GM21737 (cell line): ENCODE measurements at regions not wholly inside any gene's neighbourhood (a gene's known extent, or its start where the extent isn't known, plus 50 kb on each side); places are given as distances from the start of the nearest gene placed in this dataset.

Experiments used
- ATAC-seq: cut with Tn5 transposase; IDR thresholded peaks from one replicate; pipeline ENCODE4 v1.9.1; 2021; ENCODE audit warnings: mild to moderate bottlenecking, moderate library complexity; ENCODE audit not compliant: unreplicated experiment

- ATAC-seq, result no peak
Observed at GRCh38 chr16:82414476-82414875, 212.3 kb upstream of the CDH13 start.

- ATAC-seq, result no peak
Observed at GRCh38 chr16:82412770-82413169, 214.0 kb upstream of the CDH13 start.

GRCh38 chr16:82405736-82406135, 221.0 kb upstream of the CDH13 start:
- no peak for ATAC-seq

- no peak for ATAC-seq
Observed at GRCh38 chr16:82404586-82405315, 222.0 kb upstream of the CDH13 start.

GRCh38 chr16:82402665-82403218, 224.0 kb upstream of the CDH13 start:
- no peak for ATAC-seq

GRCh38 chr16:82400046-82400445, 226.7 kb upstream of the CDH13 start:
- no peak for ATAC-seq

GRCh38 chr16:82396509-82396908, 226.5 kb upstream of the MPHOSPH6 start:
- ATAC-seq, result no peak

GRCh38 chr16:82395212-82395611, 225.2 kb upstream of the MPHOSPH6 start:
- no peak for ATAC-seq

GRCh38 chr16:82391690-82392089, 221.7 kb upstream of the MPHOSPH6 start:
- ATAC-seq, result no peak

- ATAC-seq, result no peak
Observed at GRCh38 chr16:82389956-82390650, 220.1 kb upstream of the MPHOSPH6 start.

GRCh38 chr16:82386761-82387160, 216.7 kb upstream of the MPHOSPH6 start:
- no peak for ATAC-seq

- ATAC-seq, result no peak
Observed at GRCh38 chr16:82384949-82385348, 214.9 kb upstream of the MPHOSPH6 start.

- no peak for ATAC-seq
Observed at GRCh38 chr16:82384017-82384416, 214.0 kb upstream of the MPHOSPH6 start.

- no peak for ATAC-seq
Observed at GRCh38 chr16:82382521-82382920, 212.5 kb upstream of the MPHOSPH6 start.

- ATAC-seq, result no peak
Observed at GRCh38 chr16:82379551-82379950, 209.5 kb upstream of the MPHOSPH6 start.

- no peak for ATAC-seq
Observed at GRCh38 chr16:82373976-82374375, 204.0 kb upstream of the MPHOSPH6 start.

- ATAC-seq, result no peak
Observed at GRCh38 chr16:82370282-82370681, 200.3 kb upstream of the MPHOSPH6 start.

GRCh38 chr16:82368041-82368440, 198.0 kb upstream of the MPHOSPH6 start:
- no peak for ATAC-seq

GRCh38 chr16:82366462-82366861, 196.4 kb upstream of the MPHOSPH6 start:
- ATAC-seq, result no peak

GRCh38 chr16:82364690-82365089, 194.7 kb upstream of the MPHOSPH6 start:
- no peak for ATAC-seq

GRCh38 chr16:82363026-82363816, 193.2 kb upstream of the MPHOSPH6 start:
- ATAC-seq, result no peak
